ENCODE measurements at regions not wholly inside any gene's neighbourhood (a gene's known extent, or its start where the extent isn't known, plus 50 kb on each side); places are given as distances from the start of the nearest gene placed in this dataset.

- intact Hi-C loops (cut with micrococcal nuclease) = no loop called here
- Histone ChIP-seq H3K27ac (ENCODE audit: low read length in 2 of 2) (no peak overlapping the region), H4K20me1 (ENCODE audit: control insufficient read depth, insufficient read depth, low read length, poor library complexity, severe bottlenecking) (no peaks in the 10 kb centered on the region), H3K4me2 (replicated peaks; ENCODE audit: low read depth, low read length, poor library complexity, severe bottlenecking) (no peak overlapping the region), H3K36me3 (replicated peaks in 1 of 2; ENCODE audit: control extremely low read depth in 1 of 2, control insufficient read depth in 1 of 2, extremely low read depth in 1 of 2, insufficient read depth in 2 of 2, low read length in 1 of 2) (no peaks in the 10 kb centered on the region), H3K79me2 (ENCODE audit: control insufficient read depth, insufficient read depth, low read length) (no peaks in the 10 kb centered on the region), H3K27me3 (replicated peaks in 1 of 4; ENCODE audit: control extremely low read depth in 1 of 4, control insufficient read depth in 3 of 4, insufficient read depth in 4 of 4, low read length in 3 of 4) (peaks cover 0 to 6% (median 0%) of the 10 kb centered on the region in 4 experiments), H3K4me1 (ENCODE audit: control insufficient read depth in 2 of 2, insufficient read depth in 2 of 2, low read length in 2 of 2) (no peaks in the 10 kb centered on the region), H2AFZ (ENCODE audit: insufficient read depth, low read depth, low read length, poor library complexity, severe bottlenecking) (no peak overlapping the region), H3K9ac (ENCODE audit: low read length) (no peak overlapping the region), H3K4me3 (ENCODE audit: control extremely low read depth in 1 of 5, extremely low read depth in 1 of 5, insufficient read depth in 1 of 5, low read depth in 2 of 5, low read length in 4 of 5) (no peak overlapping the region), H3K9me3 (ENCODE audit: control extremely low read depth in 1 of 3, control insufficient read depth in 2 of 3, insufficient read depth in 1 of 3, low read length in 2 of 3) (no peaks in the 10 kb centered on the region)
- DNase-seq = no peak
- H3K9me3 Mint-ChIP-seq (ENCODE audit: insufficient read depth) = no peaks in the 10 kb centered on the region
- WGBS (ENCODE audit: insufficient coverage) = 83% methylated on average over 2 of the region's 3 CpGs
- no peak for ATAC-seq (ENCODE audit: low read depth)
- peaks cover 5% of the 10 kb centered on the region for H3K27me3 Mint-ChIP-seq
- no peak overlapping the region for H3K27ac Mint-ChIP-seq
- H3K4me3 Mint-ChIP-seq = no peak overlapping the region
- no peak for TF ChIP-seq EZH2 (IDR thresholded peaks at IDR 0.05; ENCODE audit: borderline replicate concordance, insufficient read depth, low read depth, low read length, poor library complexity, severe bottlenecking)
- no peak for TF ChIP-seq CTCF (IDR thresholded peaks at IDR 0.05)
- POLR2A ChIA-PET = no interaction called here
- CTCF ChIA-PET = no interaction called here
- no peaks in the 10 kb centered on the region for H3K4me1 Mint-ChIP-seq
Observed at GRCh38 chr17:33864758-33865229, 390.3 kb upstream of the CCL2 start.

- H3K9me3 ChIP-seq (ENCODE audit: control extremely low read depth in 1 of 3, control insufficient read depth in 2 of 3, insufficient read depth in 1 of 3, low read length in 2 of 3) = peaks cover 0 to 6% (median 0%) of the 10 kb centered on the region in 3 donors
- no peak overlapping the region for H3K4me3 ChIP-seq (ENCODE audit: control extremely low read depth in 1 of 5, extremely low read depth in 1 of 5, insufficient read depth in 1 of 5, low read depth in 2 of 5, low read length in 4 of 5)
- no peak overlapping the region for H3K4me2 ChIP-seq (replicated peaks; ENCODE audit: low read depth, low read length, poor library complexity, severe bottlenecking)
- ATAC-seq (ENCODE audit: low read depth) = no peak
- intact Hi-C loops (cut with micrococcal nuclease) = no loop called here
- H2AFZ ChIP-seq (ENCODE audit: insufficient read depth, low read depth, low read length, poor library complexity, severe bottlenecking) = no peak overlapping the region
- no peaks in the 10 kb centered on the region for H3K36me3 ChIP-seq (replicated peaks in 1 of 2; ENCODE audit: control extremely low read depth in 1 of 2, control insufficient read depth in 1 of 2, extremely low read depth in 1 of 2, insufficient read depth in 2 of 2, low read length in 1 of 2)
- no peaks in the 10 kb centered on the region for H3K4me1 ChIP-seq (ENCODE audit: control insufficient read depth in 2 of 2, insufficient read depth in 2 of 2, low read length in 2 of 2)
- H3K9me3 Mint-ChIP-seq (ENCODE audit: insufficient read depth) = no peaks in the 10 kb centered on the region
- no peaks in the 10 kb centered on the region for H4K20me1 ChIP-seq (ENCODE audit: control insufficient read depth, insufficient read depth, low read length, poor library complexity, severe bottlenecking)
- no peaks in the 10 kb centered on the region for H3K79me2 ChIP-seq (ENCODE audit: control insufficient read depth, insufficient read depth, low read length)
- no peak overlapping the region for H3K9ac ChIP-seq (ENCODE audit: low read length)
- H3K4me1 Mint-ChIP-seq = no peaks in the 10 kb centered on the region
- H3K4me3 Mint-ChIP-seq = no peak overlapping the region
- no peak overlapping the region for H3K27ac ChIP-seq (ENCODE audit: low read length in 2 of 2)
- CTCF ChIA-PET = no interaction called here
- no peak for TF ChIP-seq CTCF (IDR thresholded peaks at IDR 0.05)
- TF ChIP-seq EZH2 (IDR thresholded peaks at IDR 0.05; ENCODE audit: borderline replicate concordance, insufficient read depth, low read depth, low read length, poor library complexity, severe bottlenecking) = no peak
- peaks cover 0 to 13% (median 0%) of the 10 kb centered on the region in 4 experiments for H3K27me3 ChIP-seq (replicated peaks in 1 of 4; ENCODE audit: control extremely low read depth in 1 of 4, control insufficient read depth in 3 of 4, insufficient read depth in 4 of 4, low read length in 3 of 4)
- no peak overlapping the region for H3K27ac Mint-ChIP-seq
- no CpG with 5 or more reads among the region's 3 CpGs for WGBS (ENCODE audit: insufficient coverage)
- H3K27me3 Mint-ChIP-seq = peaks cover 8% of the 10 kb centered on the region
- POLR2A ChIA-PET = no interaction called here
- DNase-seq = no peak
Observed at GRCh38 chr17:33868899-33869298, 386.2 kb upstream of the CCL2 start.
